Lung microvascular endothelial cell (primary cell): ENCODE measurements at regions not wholly inside any gene's neighbourhood (a gene's known extent, or its start where the extent isn't known, plus 50 kb on each side); places are given as distances from the start of the nearest gene placed in this dataset.
A peak's percentile ranks its signal among the peaks of the same experiment; 100 is the strongest.

Experiments used
- DNase-seq, 2 donors: peaks; one replicate each; pipeline versions ENCODE4 v3.0.0 to v3.0.0-alpha.2; 2010; ENCODE audit warnings: low read depth in 2 of 2

- DNase-seq = no peak
Measured at GRCh38 chr18:73920033-73920432, 227.6 kb downstream of the FBXO15 start.

GRCh38 chr18:73918816-73919215, 228.8 kb downstream of the FBXO15 start:
- no peak for DNase-seq

DNA sequence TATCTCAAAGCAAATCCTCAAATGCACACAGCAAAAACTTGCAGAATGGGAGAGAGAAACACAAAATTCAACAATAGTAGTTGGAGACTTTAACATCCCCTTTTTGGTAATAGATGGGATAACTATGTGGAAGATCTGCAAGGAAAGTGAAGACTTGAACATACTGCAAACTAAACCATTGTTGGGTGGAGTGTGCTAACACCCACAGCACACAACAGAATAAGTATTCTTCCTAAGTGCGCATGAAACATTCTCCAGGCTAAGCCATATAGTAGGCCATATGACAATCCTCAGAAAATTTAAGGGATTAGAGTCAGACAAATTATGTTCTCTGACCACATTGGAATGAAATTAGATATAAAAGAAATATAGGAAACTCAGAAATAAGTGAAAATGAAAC, 230.6 kb downstream of the FBXO15 start:
- no peak for DNase-seq

GRCh38 chr18:73913505-73913904, 234.1 kb downstream of the FBXO15 start:
- DNase-seq = no peak

- peak in 1 of 2 donors; percentile 45 for DNase-seq
Measured at GRCh38 chr18:73908323-73908722, 239.3 kb downstream of the FBXO15 start.

GRCh38 chr18:73901566-73901965, 246.1 kb downstream of the FBXO15 start:
- no peak for DNase-seq

DNA sequence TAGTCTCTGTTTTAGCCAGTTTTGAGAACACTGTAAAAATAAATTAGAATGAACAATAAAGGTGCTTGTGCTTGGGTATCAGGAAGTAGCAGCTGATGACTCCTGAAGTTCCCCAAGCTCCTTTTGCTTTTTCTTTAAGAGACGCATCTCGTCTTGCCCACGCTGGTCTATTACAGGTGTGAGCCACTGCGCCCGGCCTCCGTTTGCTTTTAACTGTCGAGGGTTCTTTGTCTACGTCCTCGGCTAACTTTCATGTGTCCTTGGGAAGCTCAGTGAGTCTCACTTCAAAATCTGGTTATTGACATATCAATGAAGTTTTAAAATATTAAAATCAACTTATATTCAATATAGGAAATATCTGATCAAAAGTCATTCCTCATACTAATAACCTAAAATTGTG, 246.5 kb downstream of the FBXO15 start:
- no peak for DNase-seq

DNA sequence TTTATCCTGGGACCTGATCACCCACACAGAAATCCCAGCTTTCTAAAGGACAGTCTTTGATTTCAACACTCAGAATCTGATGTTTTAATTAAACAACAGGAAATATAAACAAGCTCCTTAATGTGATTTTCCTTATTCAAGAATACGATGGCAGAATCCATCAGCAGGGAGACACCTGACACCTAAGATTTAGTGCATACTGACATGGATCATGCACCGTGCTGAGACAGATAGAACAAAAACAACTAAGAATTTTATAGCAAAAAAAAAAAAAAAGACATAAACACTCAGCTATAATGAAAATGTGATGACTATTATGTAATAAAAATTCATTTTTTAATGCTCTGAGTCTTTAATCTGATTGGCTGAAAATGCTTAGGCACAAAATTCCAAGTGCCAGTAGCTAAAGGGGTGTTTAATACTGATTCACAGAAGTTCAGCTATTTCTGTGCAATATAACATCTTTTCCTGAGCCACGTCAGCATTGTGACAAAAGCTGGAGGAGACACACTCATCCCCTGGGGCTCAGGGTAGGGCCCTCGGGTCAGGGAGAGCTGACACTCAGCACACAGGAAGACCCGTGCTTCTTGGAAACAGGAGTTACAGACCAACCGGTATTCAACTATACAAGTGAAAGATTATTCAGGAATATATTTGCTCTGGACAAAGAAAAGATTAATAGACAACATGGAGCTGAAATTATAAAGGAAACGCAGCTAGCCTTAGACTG, 247.4 kb downstream of the FBXO15 start:
- no peak for DNase-seq

DNA sequence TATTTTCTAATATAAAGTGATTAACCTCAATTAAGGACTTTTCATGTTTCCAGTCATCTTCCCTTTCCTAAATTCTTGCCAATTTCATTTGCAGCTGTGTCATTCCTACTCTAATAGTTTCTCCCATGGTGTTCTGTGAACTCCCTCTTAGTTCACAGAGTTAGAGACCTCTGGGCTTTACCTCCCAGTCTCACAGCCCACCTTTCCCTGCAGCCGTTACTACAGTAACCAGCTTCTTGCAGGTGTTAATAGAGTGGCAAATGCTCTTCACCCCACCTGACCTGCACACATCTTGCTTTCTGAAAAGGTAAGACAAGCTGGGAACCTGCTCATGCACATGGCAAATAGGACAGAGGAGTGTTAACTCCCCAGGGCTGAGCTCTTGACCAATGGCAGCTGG, 250.1 kb downstream of the FBXO15 start:
- no peak for DNase-seq

DNA sequence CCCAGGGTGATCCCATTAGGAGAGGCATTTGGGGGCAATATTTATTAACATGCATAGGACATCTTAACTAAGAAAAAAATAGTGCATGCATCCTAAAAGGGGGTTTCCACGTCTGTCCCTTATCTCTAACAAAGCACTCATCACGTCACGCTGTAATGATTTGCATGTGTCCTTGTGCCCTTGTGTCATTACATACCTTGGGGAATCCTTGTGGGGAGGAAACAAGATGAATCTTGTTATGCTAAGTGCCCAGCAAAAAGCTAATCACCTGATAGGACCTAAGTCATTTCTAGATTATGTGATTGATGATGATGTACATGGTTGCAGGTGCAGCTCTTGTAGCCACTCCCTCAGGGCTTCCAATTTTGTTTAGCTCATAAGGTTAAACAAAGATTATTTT, 250.9 kb downstream of the FBXO15 start:
- DNase-seq = no peak

- DNase-seq = no peak
Measured at GRCh38 chr18:73895701-73896100, 251.9 kb downstream of the FBXO15 start.

DNA sequence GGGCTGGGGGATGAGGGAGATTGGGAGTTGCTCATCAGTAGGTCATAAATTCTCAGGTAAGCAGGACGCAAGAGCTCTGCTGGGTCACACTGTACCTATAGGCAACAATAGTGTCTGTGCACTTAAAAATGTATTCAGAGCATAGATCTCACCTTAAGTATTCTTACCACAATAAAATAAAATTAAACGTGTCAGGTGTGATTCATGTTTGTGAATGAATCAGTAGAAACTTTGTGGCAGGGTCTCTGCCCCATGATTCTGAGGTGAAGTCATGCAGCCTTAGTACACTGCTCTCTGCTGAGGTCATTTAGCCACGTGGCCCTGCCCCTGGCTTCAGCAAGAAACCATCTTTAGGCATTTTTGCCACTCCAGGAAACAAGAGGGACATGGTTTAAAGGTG, 253.8 kb downstream of the FBXO15 start:
- no peak for DNase-seq

DNA sequence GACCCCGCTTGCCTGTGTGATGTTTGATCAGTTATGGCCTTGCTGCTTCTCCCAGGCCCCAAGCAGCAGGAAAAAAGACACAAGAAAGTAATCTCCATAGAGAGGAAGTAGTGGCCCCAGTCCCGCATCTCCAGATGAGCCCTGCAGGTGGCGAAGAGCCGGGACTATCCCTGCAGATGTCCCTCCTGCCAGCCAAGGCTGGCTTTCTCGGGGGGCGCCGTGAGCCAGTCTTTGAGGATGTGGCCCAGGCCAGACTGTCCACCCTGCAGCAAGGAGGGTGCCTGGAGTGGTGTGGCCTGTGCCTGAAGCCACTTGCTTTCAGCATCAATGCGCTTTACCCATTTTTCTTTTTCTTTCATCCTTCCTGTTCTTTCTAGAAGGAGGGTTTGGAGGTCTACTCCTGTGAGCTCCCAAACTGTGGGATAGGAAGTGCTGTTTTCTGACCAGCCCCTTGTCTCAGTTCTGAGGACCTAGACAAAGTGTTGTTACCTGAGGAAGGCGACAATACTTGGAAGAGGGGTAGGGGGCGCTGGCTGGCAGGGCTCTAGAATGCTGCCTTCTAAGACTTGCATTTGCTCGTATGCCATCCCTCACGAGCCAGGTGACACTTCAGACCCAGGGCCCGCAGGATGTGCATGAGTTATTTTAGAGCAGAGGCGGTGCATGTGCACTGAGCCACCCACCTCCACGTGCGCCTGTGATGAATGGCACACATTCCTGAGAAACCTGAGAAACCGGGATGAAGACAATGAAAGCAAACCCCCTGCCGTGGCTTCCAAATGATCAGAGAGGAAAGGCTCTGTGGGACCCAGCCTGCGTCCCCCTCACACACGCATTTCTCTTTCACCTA, 255.8 kb downstream of the FBXO15 start:
- no peak for DNase-seq

DNA sequence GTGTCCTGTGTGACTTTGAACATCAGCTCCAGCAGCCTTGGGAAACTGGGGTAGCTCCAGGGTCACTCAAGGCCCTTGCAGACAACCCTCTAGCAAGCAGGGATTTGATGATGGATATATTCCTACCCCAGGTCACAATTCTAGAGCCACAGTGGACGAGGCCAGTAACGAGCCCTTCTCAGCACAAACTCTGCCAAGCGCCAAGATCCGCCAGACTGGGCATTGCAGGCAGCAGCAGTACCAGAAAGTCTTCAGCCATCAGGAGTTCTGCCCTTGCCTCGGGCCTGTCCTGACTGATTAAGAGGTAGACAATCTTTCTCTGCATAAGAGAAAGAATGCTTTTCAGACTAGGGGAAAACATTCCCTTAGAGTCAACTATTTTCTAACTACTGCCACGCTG, 259.1 kb downstream of the FBXO15 start:
- no peak for DNase-seq

- no peak for DNase-seq
Measured at GRCh38 chr18:73887801-73888200, 259.8 kb downstream of the FBXO15 start.

DNA sequence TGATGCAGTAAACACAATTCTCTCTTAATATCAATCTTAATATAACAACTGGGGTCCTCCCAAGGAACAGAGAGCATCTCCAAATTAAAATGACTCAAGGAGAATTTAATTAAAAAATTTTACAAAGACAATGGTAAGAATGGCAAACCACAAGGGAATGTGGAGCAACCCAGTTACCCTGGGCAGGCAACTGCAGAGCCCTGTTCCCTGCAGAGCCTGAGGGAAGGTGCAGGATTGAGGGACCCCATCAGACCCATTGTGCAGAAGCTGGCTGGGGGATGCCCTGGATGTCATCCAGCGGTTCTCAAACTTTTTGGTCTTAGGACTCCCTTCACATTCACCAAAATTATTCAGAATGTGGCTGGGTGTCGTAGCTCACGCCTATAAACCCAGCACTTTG, 262.8 kb downstream of the FBXO15 start:
- DNase-seq = no peak

- no peak for DNase-seq
Measured at GRCh38 chr18:73881396-73881917, 266.2 kb downstream of the FBXO15 start.

DNA sequence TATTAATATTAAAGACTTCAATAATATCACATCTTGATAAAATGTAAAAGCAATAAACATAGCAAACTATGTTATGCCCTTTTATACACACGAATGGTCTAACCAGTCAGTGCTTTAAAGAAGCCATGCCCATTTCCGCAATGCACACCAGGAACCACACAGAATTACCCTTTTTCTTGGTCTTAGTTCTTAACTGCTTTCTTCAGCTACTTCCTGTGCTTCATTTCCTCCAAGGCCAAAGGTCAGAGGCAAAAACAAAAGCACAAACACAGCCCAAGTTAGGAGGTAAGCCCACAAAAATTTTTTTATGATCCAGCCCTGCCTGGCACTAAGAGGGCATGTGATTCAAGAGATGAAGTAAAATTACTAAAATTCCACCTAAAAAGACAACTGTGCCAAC, 267.2 kb downstream of the FBXO15 start:
- DNase-seq = peak in 1 of 2 donors; percentile 50

DNA sequence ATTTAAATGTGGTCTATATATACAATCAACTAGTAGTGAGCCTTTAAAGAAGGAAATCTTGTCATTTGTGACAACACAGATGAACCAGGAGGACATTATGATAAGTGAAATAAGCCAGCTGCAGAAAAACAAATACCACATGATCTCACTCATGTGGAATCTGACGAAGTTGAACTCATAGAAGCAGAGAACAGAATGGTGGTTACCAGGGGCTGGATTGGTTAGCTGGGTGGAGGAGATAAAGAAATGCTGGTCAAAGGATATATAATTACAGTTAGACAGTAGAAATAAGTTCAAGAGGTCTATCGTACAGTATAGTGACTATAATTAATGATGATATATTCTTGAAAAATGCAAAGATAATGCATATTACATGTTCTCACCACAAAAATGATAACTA, 267.9 kb downstream of the FBXO15 start:
- no peak for DNase-seq

DNA sequence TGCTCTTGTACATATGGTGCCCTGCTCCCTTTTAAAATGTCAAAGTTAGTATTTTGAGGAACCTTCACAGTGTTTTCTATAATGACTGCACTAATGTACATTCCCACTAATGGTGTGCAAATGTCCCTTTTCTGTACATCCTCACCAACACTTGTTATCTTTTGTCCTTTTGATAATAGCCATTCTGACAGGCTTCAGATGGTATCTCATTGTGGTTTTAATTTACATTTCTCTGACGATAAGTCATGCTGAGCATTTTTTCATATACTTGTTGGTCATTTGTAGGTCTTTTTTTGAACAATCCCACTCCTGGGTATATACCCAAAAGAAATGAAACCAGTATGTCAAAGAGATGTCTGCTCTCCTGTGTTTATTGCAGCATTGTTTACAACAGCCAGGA, 268.3 kb downstream of the FBXO15 start:
- no peak for DNase-seq

GRCh38 chr18:73869182-73869581, 278.5 kb downstream of the FBXO15 start:
- DNase-seq = no peak

DNA sequence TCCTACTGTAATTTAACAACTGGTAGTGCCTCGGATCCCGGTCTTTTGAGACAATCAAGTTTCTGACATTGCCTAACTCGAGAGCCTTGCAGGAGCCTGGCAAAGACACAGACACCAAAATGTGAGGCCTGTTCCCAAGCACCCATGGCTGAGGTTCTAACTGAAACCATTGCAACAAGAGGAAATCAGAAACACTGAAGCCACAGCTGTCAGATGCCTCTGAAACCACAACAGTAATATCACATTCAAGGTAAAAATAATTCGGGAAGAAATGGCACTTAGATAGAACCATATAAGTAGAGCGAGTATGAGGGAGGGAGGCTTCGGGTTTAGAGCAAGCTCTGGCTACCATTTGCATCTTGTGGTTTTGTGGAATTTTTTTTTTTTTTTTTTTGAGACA, 285.9 kb downstream of the FBXO15 start:
- DNase-seq = no peak
